Calu3 (cell line): ENCODE measurements at regions not wholly inside any gene's neighbourhood (a gene's known extent, or its start where the extent isn't known, plus 50 kb on each side); places are given as distances from the start of the nearest gene placed in this dataset.

Source experiments
- BruUV-seq: library from RNA; stranded (reverse); fragments of 400-500 nt; replicated peaks from 2 replicates; lab custom pipeline; 2021; lab: Mats Ljungman, UMichigan
- CTCF ChIA-PET: fragments of 300-600 bp; sonication (Branson Sonifier 250); formaldehyde crosslinking; loops from one replicate; lab custom pipeline; 2022; ENCODE audit warnings: antibody characterized with exemption; lab: Charles Lee
- DNase-seq: peaks from one replicate; pipeline ENCODE4 v3.0.0; 2022
- H3K27ac Mint-ChIP-seq: one replicate; pipeline ENCODE4 v1.8.0; 2022; ENCODE audit warnings: mixed read lengths; ENCODE audit not compliant: unreplicated experiment
- H3K27me3 Mint-ChIP-seq: one replicate; pipeline ENCODE4 v1.8.0; 2022; ENCODE audit warnings: mixed read lengths; ENCODE audit not compliant: unreplicated experiment
- H3K36me3 Mint-ChIP-seq: one replicate; pipeline ENCODE4 v1.8.0; 2022; ENCODE audit warnings: mild to moderate bottlenecking, moderate library complexity, mixed read lengths; ENCODE audit not compliant: insufficient read depth, unreplicated experiment
- H3K4me1 Mint-ChIP-seq: one replicate; pipeline ENCODE4 v1.8.0; 2022; ENCODE audit warnings: mild to moderate bottlenecking, low read depth, mixed read lengths; ENCODE audit not compliant: unreplicated experiment
- H3K4me3 Mint-ChIP-seq: one replicate; pipeline ENCODE4 v1.8.0; 2022; ENCODE audit warnings: mild to moderate bottlenecking, low read depth, moderate library complexity, mixed read lengths; ENCODE audit not compliant: unreplicated experiment
- H3K9me3 Mint-ChIP-seq: one replicate; pipeline ENCODE4 v1.8.0; 2022; ENCODE audit warnings: low read depth, mixed read lengths; ENCODE audit not compliant: unreplicated experiment
- CTCF ChIP-seq: fragments of 200-600 bp; IDR thresholded peaks from one replicate; pipeline ENCODE4 v1.8.0; 2022; ENCODE audit warnings: antibody characterized with exemption; ENCODE audit not compliant: unreplicated experiment
- intact Hi-C: fragments of 100-400 bp; cut with micrococcal nuclease; formaldehyde crosslinking; loops from one replicate; pipeline ENCODE4 v1.10.0; 2022; ENCODE audit not compliant: unreplicated experiment

- no peak for TF ChIP-seq CTCF
- no peaks in the 10 kb centered on the region for H3K36me3 Mint-ChIP-seq
- no peak overlapping the region for H3K27ac Mint-ChIP-seq
- CTCF ChIA-PET: no interaction called here
- no TSS peak for BruUV-seq
- H3K27me3 Mint-ChIP-seq: no peaks in the 10 kb centered on the region
- H3K4me1 Mint-ChIP-seq: no peaks in the 10 kb centered on the region
- no peak overlapping the region for H3K4me3 Mint-ChIP-seq
- intact Hi-C loops: no loop called here
- no peak for DNase-seq
- no peaks in the 10 kb centered on the region for H3K9me3 Mint-ChIP-seq
Observed at GRCh38 chr2:172323861-172324597, 103.4 kb upstream of the ITGA6 start.

- no peaks in the 10 kb centered on the region for H3K9me3 Mint-ChIP-seq
- BruUV-seq: no TSS peak
- no peaks in the 10 kb centered on the region for H3K4me1 Mint-ChIP-seq
- no peak for DNase-seq
- H3K27ac Mint-ChIP-seq: no peak overlapping the region
- intact Hi-C loops: no loop called here
- no peak overlapping the region for H3K4me3 Mint-ChIP-seq
- CTCF ChIA-PET: interaction anchor here (0.6 kb wide), 1 partner anchor 585 kb away, joined by 4 read pairs; no protein-coding TSS in a partner anchor
- no peaks in the 10 kb centered on the region for H3K27me3 Mint-ChIP-seq
- H3K36me3 Mint-ChIP-seq: no peaks in the 10 kb centered on the region
- no peak for TF ChIP-seq CTCF
Observed at GRCh38 chr2:172326211-172326509, 101.2 kb upstream of the ITGA6 start.

GRCh38 chr2:172328103-172328841 is 99.1 kb upstream of the ITGA6 start:
- BruUV-seq: no TSS peak
- Mint-ChIP-seq H3K36me3 (no peaks in the 10 kb centered on the region), H3K4me3 (no peak overlapping the region), H3K27me3 (no peaks in the 10 kb centered on the region), H3K4me1 (no peaks in the 10 kb centered on the region), H3K27ac (no peak overlapping the region), H3K9me3 (no peaks in the 10 kb centered on the region)
- DNase-seq: no peak
- CTCF ChIA-PET: no interaction called here
- no peak for TF ChIP-seq CTCF
- intact Hi-C loops: no loop called here

GRCh38 chr2:172329416-172329773 is 98.0 kb upstream of the ITGA6 start:
- H3K36me3 Mint-ChIP-seq: no peaks in the 10 kb centered on the region
- no peak overlapping the region for H3K27ac Mint-ChIP-seq
- CTCF ChIA-PET: no interaction called here
- H3K4me3 Mint-ChIP-seq: no peak overlapping the region
- BruUV-seq: no TSS peak
- H3K9me3 Mint-ChIP-seq: no peaks in the 10 kb centered on the region
- intact Hi-C loops: no loop called here
- no peak for TF ChIP-seq CTCF
- no peaks in the 10 kb centered on the region for H3K4me1 Mint-ChIP-seq
- DNase-seq: no peak
- no peaks in the 10 kb centered on the region for H3K27me3 Mint-ChIP-seq
